Activated CD8-positive, alpha-beta memory T cell treated with anti-CD3 and anti-CD28 coated beads, Interleukin-2, amount 50 U/mL, for 24 hours (primary cell): ENCODE measurements at regions not wholly inside any gene's neighbourhood (a gene's known extent, or its start where the extent isn't known, plus 50 kb on each side); places are given as distances from the start of the nearest gene placed in this dataset.

Source experiments
- DNase-seq: peaks from one replicate; pipeline ENCODE4 v3.0.0-alpha.2; 2020; ENCODE audit errors: extremely low read depth

GRCh38 chr2:81974216-81974615 lies 1669.7 kb upstream of the LRRTM1 start:
- DNase-seq: no peak

DNA sequence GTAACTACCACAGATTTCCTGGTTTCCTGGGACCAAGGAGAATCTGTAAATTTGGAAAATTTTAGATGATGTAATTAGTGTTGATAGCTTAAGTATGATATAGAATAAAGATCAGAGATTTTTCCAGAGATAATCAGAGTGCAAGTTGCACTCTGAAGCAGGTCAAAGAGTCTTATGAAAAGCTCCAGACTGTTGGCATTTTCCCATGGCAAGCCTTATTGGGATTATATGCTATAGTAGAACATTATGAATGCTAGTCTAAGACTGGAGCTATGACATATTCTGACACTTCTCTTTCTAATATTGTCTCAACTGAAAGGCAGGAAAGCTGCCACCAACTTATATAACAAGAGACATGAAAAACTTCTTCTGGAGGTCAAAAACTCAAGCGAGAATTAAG lies 1638.3 kb upstream of the LRRTM1 start:
- no peak for DNase-seq

- DNase-seq: no peak
Measured at GRCh38 chr2:81942136-81942680, 1637.7 kb upstream of the LRRTM1 start.

- no peak for DNase-seq
Measured at GRCh38 chr2:81940266-81940955, 1635.9 kb upstream of the LRRTM1 start.

DNA sequence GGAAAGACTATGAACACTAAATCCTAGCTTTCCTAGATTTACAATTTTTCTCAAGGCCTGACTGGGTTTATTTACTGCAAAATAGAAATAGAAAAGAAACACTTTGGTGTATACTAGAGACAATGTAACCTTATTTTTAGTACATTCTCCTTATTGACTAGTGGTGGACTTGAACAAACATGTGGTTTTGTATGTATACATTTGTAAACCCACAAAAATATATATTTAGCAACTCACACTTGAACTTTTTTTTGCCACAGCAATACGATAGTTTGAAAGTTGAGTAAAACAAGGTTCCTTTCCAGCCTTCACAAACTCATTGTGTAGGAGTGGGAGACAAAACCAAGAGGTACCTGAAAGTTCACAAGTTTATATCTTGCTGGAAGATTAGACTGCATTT lies 1633.4 kb upstream of the LRRTM1 start:
- no peak for DNase-seq

DNA sequence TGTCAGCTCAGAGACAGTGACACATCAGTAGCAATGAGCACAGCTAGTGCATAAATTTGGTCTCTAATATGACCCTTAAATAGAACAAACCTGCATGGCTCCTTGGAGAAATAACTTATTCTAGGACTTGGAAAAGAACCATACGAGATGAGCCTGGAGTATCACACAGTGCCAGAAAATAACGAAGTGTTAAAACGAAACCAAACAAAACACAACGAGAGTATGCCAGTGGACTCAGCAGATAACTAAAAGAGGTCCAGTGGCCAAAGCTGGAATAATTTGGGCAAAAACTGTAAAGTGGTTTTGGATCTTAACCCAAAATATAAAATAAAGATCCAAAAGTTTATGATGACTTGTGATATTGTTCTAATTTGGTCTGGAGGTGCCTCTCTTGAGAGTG lies 1599.0 kb upstream of the LRRTM1 start:
- no peak for DNase-seq

DNA sequence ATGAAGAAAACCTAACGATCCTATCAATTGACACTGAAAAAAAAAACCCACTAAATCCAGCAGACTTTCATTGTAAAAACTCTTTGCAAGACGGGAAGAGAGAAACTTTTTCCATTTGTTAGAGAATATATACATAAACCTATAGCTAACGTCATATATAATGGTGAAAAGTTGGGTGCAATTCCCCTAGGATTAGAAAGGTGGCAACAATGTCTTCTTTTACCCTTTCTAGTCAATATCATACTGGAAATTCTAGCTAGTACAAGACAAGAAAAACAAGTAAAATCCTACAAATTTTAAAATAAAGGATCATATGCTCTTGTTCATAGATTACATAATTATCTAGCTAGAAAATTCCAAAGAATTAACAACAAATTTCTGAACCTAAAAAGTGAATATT lies 1596.5 kb upstream of the LRRTM1 start:
- DNase-seq: no peak

DNA sequence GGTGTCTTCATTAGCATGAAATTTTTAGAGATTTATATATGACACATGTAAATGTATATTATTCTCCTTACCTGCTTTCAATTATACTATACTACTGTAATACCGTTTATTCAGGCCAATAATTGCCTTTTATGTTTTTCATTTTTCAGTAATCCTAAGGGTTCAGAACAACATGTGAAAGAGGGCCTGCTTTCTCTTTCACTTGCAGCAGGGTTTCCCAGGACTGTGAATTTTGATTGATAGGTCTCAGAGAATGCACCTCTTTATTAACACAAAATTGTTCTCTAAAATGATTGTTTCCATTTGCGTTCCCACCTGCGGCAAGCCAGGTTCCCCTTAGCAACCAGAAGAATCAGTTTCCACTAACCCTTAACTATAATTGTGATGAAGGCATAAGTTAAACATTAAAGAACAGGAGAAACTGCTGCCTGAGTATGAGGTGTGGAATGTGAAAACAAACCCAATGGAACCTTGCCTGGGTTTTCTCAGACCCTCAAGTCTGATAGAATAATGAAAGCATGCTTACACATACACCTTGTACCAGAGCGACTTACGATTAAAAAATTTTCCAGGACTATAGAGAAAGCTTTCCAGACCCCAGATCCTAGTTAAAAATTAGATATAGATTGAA lies 1591.2 kb upstream of the LRRTM1 start:
- DNase-seq: no peak

DNA sequence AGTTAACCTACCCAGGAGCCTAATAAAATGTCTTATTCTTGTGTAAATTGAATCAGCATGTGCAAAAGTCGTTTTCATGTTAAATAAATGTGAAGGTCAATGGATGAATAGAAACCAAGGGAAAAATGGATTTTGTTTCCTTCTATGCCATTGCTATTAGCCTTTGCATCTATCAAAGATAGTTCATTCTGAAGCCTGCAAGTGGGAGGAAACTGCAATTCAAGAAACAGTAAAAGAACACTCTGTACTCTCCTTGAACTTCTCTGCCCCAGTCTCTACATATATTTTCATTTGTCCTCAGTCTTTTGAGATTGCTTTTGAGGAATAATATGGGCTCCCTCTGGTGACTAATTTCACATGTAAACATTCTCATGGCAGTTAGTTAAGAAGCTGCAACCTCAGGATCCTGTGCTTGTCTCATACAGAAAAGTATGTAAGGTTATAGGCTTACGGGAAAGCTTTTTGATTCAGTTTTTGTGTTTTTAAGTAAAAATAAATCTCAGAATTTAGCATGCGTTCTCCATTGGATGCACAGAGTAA lies 1590.0 kb upstream of the LRRTM1 start:
- DNase-seq: no peak

DNA sequence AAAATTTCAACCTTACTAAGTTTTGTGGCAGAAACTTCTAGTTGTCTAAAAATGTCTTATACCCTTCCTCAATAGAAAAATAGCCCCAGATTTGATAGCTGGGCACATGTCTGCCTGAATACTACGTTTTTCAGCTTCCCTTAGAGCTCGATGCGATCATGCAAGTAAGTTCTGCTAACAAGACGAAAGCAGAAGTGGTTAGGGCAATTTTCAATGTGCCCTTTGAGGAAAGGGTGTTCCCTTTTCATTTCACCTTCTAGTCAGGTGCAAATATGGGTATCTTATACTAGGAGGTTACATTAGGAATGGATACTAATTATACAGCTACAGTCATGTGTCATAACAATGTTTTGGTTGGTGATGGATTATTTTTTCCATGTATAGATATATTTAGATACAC lies 1572.1 kb upstream of the LRRTM1 start:
- no peak for DNase-seq

- DNase-seq: no peak
Measured at GRCh38 chr2:81872006-81872405, 1567.5 kb upstream of the LRRTM1 start.

DNA sequence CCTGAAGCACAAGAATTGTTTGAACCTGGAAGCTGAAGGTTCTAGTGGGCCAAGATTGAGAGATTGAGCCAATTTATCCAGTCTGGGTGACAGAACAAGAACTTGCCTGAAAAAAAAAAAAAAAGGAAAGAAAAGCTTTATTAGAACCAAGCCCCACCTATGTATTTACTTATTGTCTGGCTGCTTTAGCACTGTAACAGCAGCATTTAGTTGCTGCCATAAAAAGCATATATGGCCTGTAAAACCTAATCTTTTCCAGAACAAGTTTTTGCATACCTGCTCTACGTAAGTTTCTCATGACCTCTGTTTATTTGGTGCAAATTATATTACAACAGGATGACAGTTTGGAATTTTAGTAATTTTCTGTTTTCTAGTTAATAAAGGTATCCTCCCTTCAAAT lies 1565.6 kb upstream of the LRRTM1 start:
- DNase-seq: no peak

DNA sequence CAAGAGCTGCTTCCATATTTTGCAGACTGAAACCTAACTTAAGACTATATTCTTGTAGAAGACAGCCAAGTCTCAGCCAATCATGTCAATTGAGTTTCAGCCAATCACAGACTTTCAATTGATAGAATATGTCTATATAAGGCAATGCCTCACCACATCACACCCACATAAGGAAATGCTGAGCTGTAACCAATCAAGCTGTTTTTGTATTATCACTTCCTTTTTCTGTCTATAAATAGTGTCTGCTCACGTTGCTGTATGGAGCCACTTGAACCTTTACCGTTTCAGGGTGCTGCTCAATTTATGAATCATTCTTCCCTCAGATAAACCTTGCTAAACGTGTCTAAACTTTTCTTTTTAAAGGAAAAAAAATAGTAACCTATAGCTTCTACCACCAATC lies 1554.4 kb upstream of the LRRTM1 start:
- no peak for DNase-seq

- no peak for DNase-seq
Measured at GRCh38 chr2:81853341-81853740, 1548.8 kb upstream of the LRRTM1 start.

DNA sequence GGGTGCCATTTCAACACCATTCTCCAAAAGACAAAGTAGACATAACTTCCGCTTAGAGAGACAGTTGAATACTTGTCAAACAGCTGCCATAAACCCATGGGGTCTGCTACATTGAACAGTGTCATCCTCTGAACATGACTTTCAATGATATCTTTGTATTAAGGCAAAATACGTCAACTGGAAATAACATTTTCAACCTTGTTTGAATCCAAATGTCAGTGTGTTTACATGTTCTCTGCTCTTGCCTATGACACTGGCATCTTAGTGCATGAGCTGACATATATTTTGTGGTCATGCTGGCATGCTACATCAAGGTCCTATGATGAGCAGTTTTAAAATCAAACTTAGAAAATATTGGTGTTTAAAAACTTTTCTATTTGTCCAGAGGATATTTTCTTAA lies 1548.1 kb upstream of the LRRTM1 start:
- no peak for DNase-seq

- no peak for DNase-seq
Measured at GRCh38 chr2:81839780-81840179, 1535.2 kb upstream of the LRRTM1 start.

GRCh38 chr2:81835321-81836000 lies 1530.9 kb upstream of the LRRTM1 start:
- no peak for DNase-seq

- DNase-seq: no peak
Measured at GRCh38 chr2:81786811-81787210, 1482.3 kb upstream of the LRRTM1 start.

DNA sequence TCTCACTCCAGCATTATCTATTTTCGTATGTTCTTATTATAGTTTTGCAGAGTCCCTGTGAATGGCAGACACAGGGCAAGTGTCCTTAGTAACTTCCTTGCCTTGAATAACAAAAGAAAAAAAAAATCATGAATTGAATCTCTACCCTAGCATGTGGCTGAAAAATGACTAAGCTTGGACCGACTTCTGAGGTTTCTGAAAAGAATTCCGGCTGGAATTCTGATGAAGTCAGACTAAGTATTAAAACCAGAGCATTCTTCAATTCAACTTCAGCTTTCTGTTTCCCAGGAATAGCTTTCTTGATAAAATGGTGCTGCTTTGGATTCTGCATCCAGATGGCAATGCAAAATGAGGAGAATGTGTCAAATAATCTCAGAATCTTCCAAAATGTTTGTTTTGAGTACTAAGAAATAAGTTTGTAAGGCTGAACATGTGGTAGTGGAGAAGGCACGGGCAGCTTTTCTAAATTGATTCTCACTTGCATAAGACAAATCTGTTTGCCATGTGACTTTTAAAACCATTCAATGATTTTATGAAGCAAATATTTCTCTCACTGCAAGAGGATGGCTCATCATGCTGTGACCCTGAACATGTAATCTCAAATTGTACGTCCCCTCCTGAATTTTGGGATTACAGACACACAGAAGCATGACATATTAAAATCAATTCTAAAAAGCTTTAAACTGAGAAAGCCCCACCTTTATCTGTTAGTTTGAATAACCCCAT lies 1462.8 kb upstream of the LRRTM1 start:
- no peak for DNase-seq

- DNase-seq: no peak
Measured at GRCh38 chr2:81747481-81748070, 1443.0 kb upstream of the LRRTM1 start.

DNA sequence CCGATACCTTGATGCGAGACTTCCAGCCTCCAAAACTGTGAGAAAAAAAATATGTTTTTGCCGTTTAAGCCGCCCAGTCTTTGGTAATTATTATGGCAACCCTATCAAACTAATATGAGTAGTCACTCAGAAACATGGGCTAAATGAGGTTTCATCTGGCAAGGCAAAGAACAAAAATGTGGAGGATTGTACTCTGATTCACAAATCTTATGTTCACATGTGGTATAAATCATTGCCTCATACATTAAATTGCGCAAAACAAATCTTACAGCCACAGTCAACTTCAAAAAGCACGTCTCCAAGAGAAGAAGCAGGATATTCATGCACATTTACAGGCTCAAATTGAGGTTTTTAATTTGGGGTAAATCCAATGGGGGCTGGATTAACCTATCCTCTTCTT lies 1435.4 kb upstream of the LRRTM1 start:
- DNase-seq: no peak

- no peak for DNase-seq
Measured at GRCh38 chr2:81734981-81735380, 1430.4 kb upstream of the LRRTM1 start.
